ENCODE measurements at regions not wholly inside any gene's neighbourhood (a gene's known extent, or its start where the extent isn't known, plus 50 kb on each side); places are given as distances from the start of the nearest gene placed in this dataset.

GRCh38 chr9:78828521-78828920, 531.6 kb downstream of the PSAT1 start:
- POLR2A ChIA-PET: no interaction called here
- no peak for DNase-seq (ENCODE audit: low read depth, low spot score)
- Histone ChIP-seq H3K9me3 (ENCODE audit: control insufficient read depth, insufficient read depth, low read length) (no peaks in the 10 kb centered on the region), H3K27me3 (ENCODE audit: control insufficient read depth, insufficient read depth, low read length) (no peaks in the 10 kb centered on the region), H3K4me3 (ENCODE audit: low read depth, low read length) (no peak overlapping the region), H3K27ac (ENCODE audit: low read depth, low read length) (no peak overlapping the region)
- no peak for TF ChIP-seq CTCF (IDR thresholded peaks at IDR 0.05; ENCODE audit: low read depth, low read length)
- CTCF ChIA-PET: no interaction called here

- ChIA-PET POLR2A (no interaction called here), CTCF (no interaction called here)
- TF ChIP-seq CTCF (IDR thresholded peaks at IDR 0.05; ENCODE audit: low read depth, low read length): no peak
- H3K27ac ChIP-seq (ENCODE audit: low read depth, low read length): no peak overlapping the region
- H3K9me3 ChIP-seq (ENCODE audit: control insufficient read depth, insufficient read depth, low read length): no peaks in the 10 kb centered on the region
- no peak overlapping the region for H3K4me3 ChIP-seq (ENCODE audit: low read depth, low read length)
- no peaks in the 10 kb centered on the region for H3K27me3 ChIP-seq (ENCODE audit: control insufficient read depth, insufficient read depth, low read length)
- no peak for DNase-seq (ENCODE audit: low read depth, low spot score)
These were observed 533.4 kb downstream of the PSAT1 start for GRCh38 chr9:78830301-78830700.

- Histone ChIP-seq H3K4me3 (ENCODE audit: low read depth, low read length) (no peak overlapping the region), H3K27ac (ENCODE audit: low read depth, low read length) (no peak overlapping the region), H3K9me3 (ENCODE audit: control insufficient read depth, insufficient read depth, low read length) (no peaks in the 10 kb centered on the region), H3K27me3 (ENCODE audit: control insufficient read depth, insufficient read depth, low read length) (no peaks in the 10 kb centered on the region)
- TF ChIP-seq CTCF (IDR thresholded peaks at IDR 0.05; ENCODE audit: low read depth, low read length): no peak
- no peak for DNase-seq (ENCODE audit: low read depth, low spot score)
- ChIA-PET POLR2A (no interaction called here), CTCF (interaction anchor here (1.5 kb wide), 1 partner anchor 9 kb away, joined by 4 read pairs; no protein-coding TSS in a partner anchor)
These were observed 534.8 kb downstream of the PSAT1 start for GRCh38 chr9:78831726-78832125.

GRCh38 chr9:78835928-78836450, 539.1 kb downstream of the PSAT1 start:
- CTCF ChIA-PET: interaction anchor here (0.6 to 1.2 kb wide), 2 partner anchors 10 to 254 kb away, joined by 4 to 5 read pairs; no protein-coding TSS in a partner anchor
- Histone ChIP-seq H3K27ac (ENCODE audit: low read depth, low read length) (no peak overlapping the region), H3K4me3 (ENCODE audit: low read depth, low read length) (no peak overlapping the region), H3K27me3 (ENCODE audit: control insufficient read depth, insufficient read depth, low read length) (no peaks in the 10 kb centered on the region), H3K9me3 (ENCODE audit: control insufficient read depth, insufficient read depth, low read length) (no peaks in the 10 kb centered on the region)
- DNase-seq (ENCODE audit: low read depth, low spot score): no peak
- TF ChIP-seq CTCF (IDR thresholded peaks at IDR 0.05; ENCODE audit: low read depth, low read length): no peak
- POLR2A ChIA-PET: no interaction called here

GRCh38 chr9:78839252-78839651, 542.3 kb downstream of the PSAT1 start:
- POLR2A ChIA-PET: no interaction called here
- CTCF ChIA-PET: no interaction called here
- DNase-seq (ENCODE audit: low read depth, low spot score): no peak
- Histone ChIP-seq H3K4me3 (ENCODE audit: low read depth, low read length) (no peak overlapping the region), H3K27ac (ENCODE audit: low read depth, low read length) (no peak overlapping the region), H3K27me3 (ENCODE audit: control insufficient read depth, insufficient read depth, low read length) (no peaks in the 10 kb centered on the region), H3K9me3 (ENCODE audit: control insufficient read depth, insufficient read depth, low read length) (no peaks in the 10 kb centered on the region)
- TF ChIP-seq CTCF (IDR thresholded peaks at IDR 0.05; ENCODE audit: low read depth, low read length): no peak
